Smooth muscle cell (in vitro differentiated cells): ENCODE measurements at regions not wholly inside any gene's neighbourhood (a gene's known extent, or its start where the extent isn't known, plus 50 kb on each side); places are given as distances from the start of the nearest gene placed in this dataset.

Experiments used
- DNase-seq: peaks from one replicate; lab custom pipeline; 2025; ENCODE audit not compliant: unreplicated experiment; lab: John Stamatoyannopoulos, UW
- H2AFZ ChIP-seq: fragments of 200-600 bp; sonication (generic); 2 replicates; pipeline ENCODE4 v1.6.0; 2016; ENCODE audit warnings: antibody characterized with exemption, low read depth, mild to moderate bottlenecking
- H3F3A ChIP-seq: fragments of 200-600 bp; sonication (generic); 2 replicates; pipeline ENCODE4 v1.6.0; 2017; ENCODE audit warnings: antibody characterized with exemption, low read depth
- H3K27ac ChIP-seq: fragments of 200-600 bp; sonication (generic); 2 replicates; pipeline ENCODE4 v1.5.1; 2016; ENCODE audit warnings: low read depth, mild to moderate bottlenecking
- H3K27me3 ChIP-seq: fragments of 200-600 bp; sonication (generic); 2 replicates; pipeline ENCODE4 v1.6.1; 2016; ENCODE audit warnings: low read depth, mild to moderate bottlenecking
- H3K36me3 ChIP-seq: fragments of 200-600 bp; sonication (generic); 2 replicates; pipeline ENCODE4 v1.5.1; 2016; ENCODE audit warnings: low read depth
- H3K4me1 ChIP-seq: fragments of 200-600 bp; sonication (generic); 2 replicates; pipeline ENCODE4 v1.5.1; 2016; ENCODE audit warnings: low read depth
- H3K4me2 ChIP-seq: fragments of 200-600 bp; sonication (generic); 2 replicates; pipeline ENCODE4 v1.6.0; 2016; ENCODE audit warnings: mild to moderate bottlenecking
- H3K4me3 ChIP-seq: fragments of 200-600 bp; sonication (generic); 2 replicates; pipeline ENCODE4 v1.5.1; 2016; ENCODE audit warnings: mild to moderate bottlenecking
- H3K79me2 ChIP-seq: fragments of 200-600 bp; sonication (generic); 2 replicates; pipeline ENCODE4 v1.6.0; 2016; ENCODE audit warnings: low read depth, mild to moderate bottlenecking
- H3K9ac ChIP-seq: fragments of 200-600 bp; sonication (generic); 2 replicates; pipeline ENCODE4 v1.6.0; 2016; ENCODE audit warnings: low read depth
- H3K9me3 ChIP-seq: fragments of 200-600 bp; sonication (generic); replicated peaks from 2 replicates; pipeline ENCODE4 v1.5.1; 2016; ENCODE audit warnings: low read depth
- H4K20me1 ChIP-seq: fragments of 200-600 bp; sonication (generic); 2 replicates; pipeline ENCODE4 v1.6.0; 2016; ENCODE audit warnings: low read depth
- WGBS: methylation state at CpG from one replicate; pipeline ENCODE4 v1.1.7; 2016; ENCODE audit warnings: low lambda C conversion rate; 5-methylcytosine and 5-hydroxymethylcytosine counted together
- TF ChIP-seq, protein P1 (sequence below): fragments of 200-600 bp; sonication (generic); IDR thresholded peaks from 2 replicates; pipeline ENCODE4 v1.5.1; 2017; ENCODE audit warnings: borderline replicate concordance, mild to moderate bottlenecking, antibody characterized with exemption; ENCODE audit not compliant: insufficient read depth, poor library complexity, severe bottlenecking

DNA sequence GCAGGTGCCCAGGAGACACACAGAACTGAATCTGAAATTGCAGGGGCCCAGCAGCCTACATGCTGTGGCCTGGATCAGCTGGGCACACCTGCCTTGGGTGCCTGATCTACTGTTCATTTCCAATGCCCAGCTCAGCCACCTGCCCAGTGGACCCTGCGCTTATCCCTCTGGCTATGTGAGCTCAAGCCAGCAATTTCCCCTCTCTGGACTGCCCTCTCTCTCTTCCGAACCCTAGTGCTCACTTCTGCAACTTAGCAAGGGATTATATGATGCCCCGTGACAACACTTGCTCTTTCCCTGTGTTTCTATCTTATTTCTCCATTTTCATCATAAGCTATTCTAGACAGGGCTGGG, 276.0 kb downstream of the UACA start:
- TF ChIP-seq, protein P1, sequence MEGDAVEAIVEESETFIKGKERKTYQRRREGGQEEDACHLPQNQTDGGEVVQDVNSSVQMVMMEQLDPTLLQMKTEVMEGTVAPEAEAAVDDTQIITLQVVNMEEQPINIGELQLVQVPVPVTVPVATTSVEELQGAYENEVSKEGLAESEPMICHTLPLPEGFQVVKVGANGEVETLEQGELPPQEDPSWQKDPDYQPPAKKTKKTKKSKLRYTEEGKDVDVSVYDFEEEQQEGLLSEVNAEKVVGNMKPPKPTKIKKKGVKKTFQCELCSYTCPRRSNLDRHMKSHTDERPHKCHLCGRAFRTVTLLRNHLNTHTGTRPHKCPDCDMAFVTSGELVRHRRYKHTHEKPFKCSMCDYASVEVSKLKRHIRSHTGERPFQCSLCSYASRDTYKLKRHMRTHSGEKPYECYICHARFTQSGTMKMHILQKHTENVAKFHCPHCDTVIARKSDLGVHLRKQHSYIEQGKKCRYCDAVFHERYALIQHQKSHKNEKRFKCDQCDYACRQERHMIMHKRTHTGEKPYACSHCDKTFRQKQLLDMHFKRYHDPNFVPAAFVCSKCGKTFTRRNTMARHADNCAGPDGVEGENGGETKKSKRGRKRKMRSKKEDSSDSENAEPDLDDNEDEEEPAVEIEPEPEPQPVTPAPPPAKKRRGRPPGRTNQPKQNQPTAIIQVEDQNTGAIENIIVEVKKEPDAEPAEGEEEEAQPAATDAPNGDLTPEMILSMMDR = no peak
- Histone ChIP-seq H3K27me3 (peaks cover 4% of the 10 kb centered on the region), H3K36me3 (no peaks in the 10 kb centered on the region), H3K4me3 (no peak overlapping the region), H3K9me3 (no peaks in the 10 kb centered on the region), H4K20me1 (no peaks in the 10 kb centered on the region), H3F3A (no peaks in the 10 kb centered on the region), H3K27ac (no peak overlapping the region), H3K9ac (no peak overlapping the region), H3K4me1 (no peaks in the 10 kb centered on the region), H3K79me2 (no peaks in the 10 kb centered on the region), H2AFZ (no peak overlapping the region), H3K4me2 (no peak overlapping the region)
- 93% methylated on average over 3 of the region's 3 CpGs for WGBS
- DNase-seq = no peak

DNA sequence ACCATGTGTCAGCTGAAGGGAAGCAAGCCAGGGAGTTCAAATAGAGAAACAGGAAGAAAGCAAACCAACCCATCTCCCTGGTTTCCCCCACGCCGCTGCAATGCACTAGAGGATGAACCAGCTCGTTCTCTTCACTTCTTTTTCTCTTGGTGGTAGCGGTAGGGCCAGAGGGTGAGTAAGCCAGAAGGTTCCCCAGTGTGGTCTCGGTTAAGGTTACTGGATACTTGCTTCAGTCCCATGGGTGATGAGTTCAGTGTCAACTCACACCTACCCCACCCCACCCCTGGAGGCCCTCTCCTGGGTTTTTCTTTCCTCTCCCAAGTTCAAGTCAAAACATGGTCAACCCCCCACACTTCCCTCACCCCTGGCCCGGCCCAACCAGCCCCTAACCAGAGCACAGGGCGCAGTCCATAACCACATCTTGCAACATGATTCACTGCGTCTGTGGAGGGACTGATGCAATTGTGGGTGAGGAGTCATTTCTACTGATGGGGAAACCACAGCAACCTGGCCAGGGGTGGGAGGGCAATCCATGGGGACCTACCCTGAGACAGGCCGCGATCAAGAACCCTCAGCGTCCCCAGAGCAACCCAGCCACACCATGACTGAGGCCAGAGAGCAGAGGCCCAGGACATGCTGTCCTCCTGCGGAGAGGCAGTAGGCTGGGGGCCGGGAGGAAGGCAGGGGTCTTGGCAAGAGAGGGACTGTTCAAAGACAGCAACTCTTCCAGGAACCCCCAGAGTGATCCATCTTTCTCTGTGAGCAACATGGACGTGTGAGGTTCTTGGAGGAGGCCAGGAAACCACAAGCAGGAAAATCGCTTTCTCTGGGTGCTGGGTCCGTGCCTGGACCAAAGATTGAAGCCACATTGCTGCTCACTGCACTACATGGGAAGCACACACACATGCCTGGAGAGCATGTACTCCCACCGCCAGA, 276.6 kb downstream of the UACA start:
- H3K36me3 ChIP-seq = no peaks in the 10 kb centered on the region
- peak overlapping the region; percentile 16 for H3K4me2 ChIP-seq
- TF ChIP-seq, protein P1 = no peak
- H3K27ac ChIP-seq = peak overlapping the region; percentile 25
- WGBS = 54% methylated on average over 17 of the region's 17 CpGs
- no peak overlapping the region for H3K9ac ChIP-seq
- no peaks in the 10 kb centered on the region for H3K79me2 ChIP-seq
- no peaks in the 10 kb centered on the region for H4K20me1 ChIP-seq
- DNase-seq = no peak
- H2AFZ ChIP-seq = no peak overlapping the region
- peaks cover 6% of the 10 kb centered on the region for H3K27me3 ChIP-seq
- H3K4me3 ChIP-seq = no peak overlapping the region
- H3K9me3 ChIP-seq = no peaks in the 10 kb centered on the region
- no peaks in the 10 kb centered on the region for H3F3A ChIP-seq
- H3K4me1 ChIP-seq = no peaks in the 10 kb centered on the region

DNA sequence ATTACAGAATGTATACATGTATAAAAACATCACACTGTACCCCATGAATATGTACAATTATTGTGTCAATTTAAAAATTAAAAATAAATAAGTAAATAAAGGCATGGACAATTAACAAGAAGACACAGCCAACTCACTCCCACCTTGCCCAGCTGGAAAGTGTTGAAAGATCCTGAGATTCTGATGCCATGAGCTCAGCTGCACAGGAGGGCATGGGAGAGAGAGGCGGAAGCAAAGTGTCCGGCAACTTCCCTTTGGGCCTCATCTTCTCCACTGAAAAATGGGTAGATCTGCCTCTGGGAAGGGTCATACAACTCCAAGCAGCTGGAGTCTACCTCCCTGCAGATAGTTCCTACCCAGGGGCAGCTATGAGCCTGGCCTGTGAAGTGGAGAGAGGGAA, 277.3 kb downstream of the UACA start:
- Histone ChIP-seq H4K20me1 (no peaks in the 10 kb centered on the region), H3K4me1 (no peaks in the 10 kb centered on the region), H3F3A (no peaks in the 10 kb centered on the region), H3K79me2 (no peaks in the 10 kb centered on the region), H3K4me2 (peak overlapping the region; percentile 16), H3K4me3 (no peak overlapping the region), H3K27ac (peak overlapping the region; percentile 25), H2AFZ (no peak overlapping the region), H3K27me3 (peaks cover 6% of the 10 kb centered on the region), H3K36me3 (no peaks in the 10 kb centered on the region), H3K9me3 (no peaks in the 10 kb centered on the region), H3K9ac (no peak overlapping the region)
- no peak for DNase-seq
- TF ChIP-seq, protein P1 = no peak
- WGBS = 97% methylated on average over 2 of the region's 2 CpGs

DNA sequence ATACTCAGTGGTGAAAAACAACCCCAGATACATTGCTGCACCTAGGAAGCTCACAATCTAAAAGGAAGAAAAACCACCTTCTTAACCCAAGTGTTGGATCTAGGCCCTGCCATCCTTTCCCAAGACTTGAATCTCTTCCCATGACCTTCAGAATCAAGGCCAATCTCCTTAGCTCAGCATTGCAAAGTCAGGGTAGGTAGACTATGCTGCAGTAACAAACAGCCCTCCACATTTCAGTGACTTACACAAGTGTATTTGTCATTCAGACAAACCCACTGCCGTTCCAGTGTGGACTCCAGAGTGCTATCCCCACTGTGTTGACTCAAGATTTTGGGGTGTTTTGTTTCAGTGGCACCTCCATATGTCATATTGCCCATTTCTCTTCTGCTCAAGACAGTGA, 278.4 kb downstream of the UACA start:
- no peak overlapping the region for H3K27ac ChIP-seq
- TF ChIP-seq, protein P1 = no peak
- H2AFZ ChIP-seq = no peak overlapping the region
- H3K9me3 ChIP-seq = no peaks in the 10 kb centered on the region
- H4K20me1 ChIP-seq = no peaks in the 10 kb centered on the region
- no peak overlapping the region for H3K9ac ChIP-seq
- H3K4me2 ChIP-seq = no peak overlapping the region
- H3K27me3 ChIP-seq = peaks cover 6% of the 10 kb centered on the region
- H3K4me3 ChIP-seq = no peak overlapping the region
- 0% methylated on average over 1 of the region's 1 CpG for WGBS
- DNase-seq = no peak
- H3F3A ChIP-seq = no peaks in the 10 kb centered on the region
- H3K36me3 ChIP-seq = no peaks in the 10 kb centered on the region
- no peaks in the 10 kb centered on the region for H3K4me1 ChIP-seq
- no peaks in the 10 kb centered on the region for H3K79me2 ChIP-seq
